Stimulated activated CD4-positive, alpha-beta T cell treated with anti-CD3 and anti-CD28 coated beads, Interleukin-2, amount 100 ng/mL, for 48 hours (primary cell): ENCODE measurements at regions not wholly inside any gene's neighbourhood (a gene's known extent, or its start where the extent isn't known, plus 50 kb on each side); places are given as distances from the start of the nearest gene placed in this dataset.
"Not testable (repeated sequence)": the region's sequence is repeated elsewhere in the genome, so short reads cannot be mapped to it uniquely, and the experiment has no call there.

ENCODE experiments used
- DNase-seq, 2 donors: peaks; one replicate each; pipeline ENCODE4 v3.0.0-alpha.2; 2020

GRCh38 chr14:86296173-86296572, 766.2 kb downstream of the FLRT2 start:
- no peak for DNase-seq

GRCh38 chr14:86288336-86288735, 758.4 kb downstream of the FLRT2 start:
- DNase-seq: no peak

- DNase-seq: no peak
Measured at GRCh38 chr14:86279405-86279804, 749.5 kb downstream of the FLRT2 start.

GRCh38 chr14:86257973-86258372, 728.0 kb downstream of the FLRT2 start:
- DNase-seq: no peak

GRCh38 chr14:86243158-86243557, 713.2 kb downstream of the FLRT2 start:
- no peak for DNase-seq

GRCh38 chr14:86237733-86238132, 707.8 kb downstream of the FLRT2 start:
- no peak for DNase-seq

GRCh38 chr14:86221755-86222154, 691.8 kb downstream of the FLRT2 start:
- DNase-seq: no peak

GRCh38 chr14:86221000-86221399, 691.1 kb downstream of the FLRT2 start:
- DNase-seq: no peak

GRCh38 chr14:86217523-86217922, 687.6 kb downstream of the FLRT2 start:
- DNase-seq: no peak

- no peak for DNase-seq
Measured at GRCh38 chr14:86203843-86204242, 673.9 kb downstream of the FLRT2 start.

- no peak for DNase-seq
Measured at GRCh38 chr14:86196471-86196870, 666.5 kb downstream of the FLRT2 start.

- DNase-seq: no peak
Measured at GRCh38 chr14:86193756-86194155, 663.8 kb downstream of the FLRT2 start.

GRCh38 chr14:86179980-86180379, 650.0 kb downstream of the FLRT2 start:
- DNase-seq: no peak

GRCh38 chr14:86168371-86168770, 638.4 kb downstream of the FLRT2 start:
- DNase-seq: no peak

GRCh38 chr14:86166541-86166940, 636.6 kb downstream of the FLRT2 start:
- no peak for DNase-seq

- no peak for DNase-seq
Measured at GRCh38 chr14:86153480-86153879, 623.5 kb downstream of the FLRT2 start.

- no peak for DNase-seq
Measured at GRCh38 chr14:86143248-86143647, 613.3 kb downstream of the FLRT2 start.

- DNase-seq: no peak
Measured at GRCh38 chr14:86141966-86142365, 612.0 kb downstream of the FLRT2 start.

GRCh38 chr14:86129426-86129825, 599.5 kb downstream of the FLRT2 start:
- DNase-seq: no peak

GRCh38 chr14:86124328-86124727, 594.4 kb downstream of the FLRT2 start:
- no peak for DNase-seq

- no peak for DNase-seq
Measured at GRCh38 chr14:86115972-86116371, 586.0 kb downstream of the FLRT2 start.

GRCh38 chr14:86110871-86111270, 580.9 kb downstream of the FLRT2 start:
- not testable (repeated sequence) for DNase-seq

GRCh38 chr14:86104691-86105265, 574.8 kb downstream of the FLRT2 start:
- DNase-seq: no peak

GRCh38 chr14:86094512-86094911, 564.6 kb downstream of the FLRT2 start:
- no peak for DNase-seq

GRCh38 chr14:86091811-86092210, 561.9 kb downstream of the FLRT2 start:
- no peak for DNase-seq

GRCh38 chr14:86088156-86088555, 558.2 kb downstream of the FLRT2 start:
- no peak for DNase-seq
